Neuronal stem cell (in vitro differentiated cells): ENCODE measurements at regions not wholly inside any gene's neighbourhood (a gene's known extent, or its start where the extent isn't known, plus 50 kb on each side); places are given as distances from the start of the nearest gene placed in this dataset.

ENCODE experiments used
- DNase-seq: peaks from one replicate; pipeline ENCODE4 v3.0.0-alpha.2; 2013; ENCODE audit warnings: low spot score
- H2AFZ ChIP-seq: one replicate; pipeline ENCODE4 v1.6.1; 2013; ENCODE audit warnings: mild to moderate bottlenecking, low read length, inconsistent platforms
- H2AK5ac ChIP-seq: 2 replicates; pipeline ENCODE4 v1.6.1; 2013; ENCODE audit warnings: low read depth, mild to moderate bottlenecking, inconsistent platforms, low read length, moderate library complexity, mixed read lengths
- H2BK120ac ChIP-seq: 2 replicates; pipeline ENCODE4 v1.6.1; 2013; ENCODE audit warnings: low read depth, mild to moderate bottlenecking, inconsistent platforms, low read length, moderate library complexity, mixed read lengths
- H2BK12ac ChIP-seq: one replicate; pipeline ENCODE4 v1.6.1; 2013; ENCODE audit warnings: low read length, inconsistent platforms
- H2BK15ac ChIP-seq: 2 replicates; pipeline ENCODE4 v1.6.1; 2013; ENCODE audit warnings: mild to moderate bottlenecking, low read length, inconsistent platforms, mixed read lengths
- H2BK5ac ChIP-seq: one replicate; pipeline ENCODE4 v1.6.1; 2013; ENCODE audit warnings: inconsistent platforms, mild to moderate bottlenecking, low read length, moderate library complexity
- H3K14ac ChIP-seq: one replicate; pipeline ENCODE4 v1.6.1; 2013; ENCODE audit warnings: low read length, inconsistent platforms
- H3K18ac ChIP-seq: 2 replicates; pipeline ENCODE4 v1.6.1; 2013; ENCODE audit warnings: low read length, inconsistent platforms
- H3K23ac ChIP-seq: 2 replicates; pipeline ENCODE4 v1.6.1; 2013; ENCODE audit warnings: low read depth, mild to moderate bottlenecking, mixed read lengths, low read length, inconsistent platforms; ENCODE audit not compliant: poor library complexity
- H3K27ac ChIP-seq: replicated peaks from 3 replicates; pipeline ENCODE4 v1.5.1; 2013; ENCODE audit warnings: low read length, inconsistent platforms
- H3K27me3 ChIP-seq, 3 experiments: 2 replicates each; pipeline ENCODE4 v1.6.1; 2013; ENCODE audit warnings: low read length in 3 of 3, mild to moderate bottlenecking in 2 of 3, inconsistent platforms in 1 of 3, low read depth in 1 of 3, mixed read lengths in 1 of 3, moderate library complexity in 1 of 3; ENCODE audit not compliant: control insufficient read depth in 3 of 3, insufficient read depth in 3 of 3
- H3K36me3 ChIP-seq, 2 donors: replicated peaks in 1 of 2; 2 replicates each; pipeline ENCODE4 v1.6.1; 2013; ENCODE audit warnings: low read length in 2 of 2; ENCODE audit not compliant: control insufficient read depth in 2 of 2, insufficient read depth in 2 of 2
- H3K4ac ChIP-seq: 2 replicates; pipeline ENCODE4 v1.6.1; 2013; ENCODE audit warnings: inconsistent platforms, mild to moderate bottlenecking, low read length, moderate library complexity
- H3K4me1 ChIP-seq, 2 donors: 1 replicate in 1 of 2; 2 replicates in 1 of 2; pipeline ENCODE4 v1.6.1; 2013; ENCODE audit warnings: low read length in 2 of 2, low read depth in 1 of 2; ENCODE audit not compliant: control insufficient read depth in 2 of 2, insufficient read depth in 1 of 2
- H3K4me2 ChIP-seq: one replicate; pipeline ENCODE4 v1.6.1; 2013; ENCODE audit warnings: mild to moderate bottlenecking, low read length, inconsistent platforms; ENCODE audit not compliant: insufficient read depth, poor library complexity, severe bottlenecking
- H3K4me3 ChIP-seq, 2 donors: 2 replicates each; pipeline ENCODE4 v1.5.1; 2013; ENCODE audit warnings: low read length in 2 of 2, mild to moderate bottlenecking in 2 of 2, inconsistent platforms in 1 of 2, moderate library complexity in 1 of 2
- H3K79me1 ChIP-seq: one replicate; pipeline ENCODE4 v1.6.1; 2013; ENCODE audit warnings: low read depth, mild to moderate bottlenecking, inconsistent platforms, low read length, moderate library complexity
- H3K9ac ChIP-seq: one replicate; pipeline ENCODE4 v1.6.1; 2013; ENCODE audit warnings: mild to moderate bottlenecking, low read depth, low read length, inconsistent platforms; ENCODE audit not compliant: poor library complexity
- H3K9me3 ChIP-seq, 2 donors: replicated peaks in 1 of 2; 2 replicates each; pipeline versions ENCODE3 to v1.6.1; 2013; ENCODE audit warnings: low read length in 2 of 2, mild to moderate bottlenecking in 2 of 2, inconsistent platforms in 1 of 2, low read depth in 1 of 2, mixed read lengths in 1 of 2, moderate library complexity in 1 of 2; ENCODE audit not compliant: control insufficient read depth in 2 of 2, insufficient read depth in 1 of 2
- H4K8ac ChIP-seq: one replicate; pipeline ENCODE4 v1.6.1; 2013; ENCODE audit warnings: low read depth, mild to moderate bottlenecking, inconsistent platforms, low read length, moderate library complexity
- H4K91ac ChIP-seq: one replicate; pipeline ENCODE4 v1.6.1; 2013; ENCODE audit warnings: low read length, low read depth, mild to moderate bottlenecking, inconsistent platforms; ENCODE audit not compliant: poor library complexity
- WGBS, 2 donors: extraction: QIAGEN DNeasy Blood & Tissue Kit; methylation state at CpG; one replicate each; pipeline ENCODE4 v1.1.7; 2013; ENCODE audit warnings: missing lambda C conversion rate in 2 of 2, mixed read lengths in 1 of 2; ENCODE audit not compliant: insufficient read length in 2 of 2, insufficient replicate concordance in 1 of 2; ENCODE audit errors: extremely low coverage in 2 of 2; 5-methylcytosine and 5-hydroxymethylcytosine counted together

- no peak overlapping the region for H2AK5ac ChIP-seq
- H3K14ac ChIP-seq = no peak overlapping the region
- no peaks in the 10 kb centered on the region for H3K36me3 ChIP-seq
- H3K4me3 ChIP-seq = no peak overlapping the region
- H3K18ac ChIP-seq = no peak overlapping the region
- H2BK15ac ChIP-seq = no peak overlapping the region
- no peak for DNase-seq
- H3K79me1 ChIP-seq = no peaks in the 10 kb centered on the region
- H2BK12ac ChIP-seq = no peak overlapping the region
- H2BK120ac ChIP-seq = no peak overlapping the region
- no peaks in the 10 kb centered on the region for H3K4me1 ChIP-seq
- no peak overlapping the region for H4K8ac ChIP-seq
- whole genome bisulfite sequencing, 2 donors = no CpG with 5 or more reads among the region's 1 CpG
- no peak overlapping the region for H4K91ac ChIP-seq
- no peak overlapping the region for H3K27ac ChIP-seq
- H3K9ac ChIP-seq = no peak overlapping the region
- H2AFZ ChIP-seq = no peak overlapping the region
- H2BK5ac ChIP-seq = no peak overlapping the region
- peaks cover 1 to 7% of the 10 kb centered on the region in 2 donors for H3K9me3 ChIP-seq
- no peaks in the 10 kb centered on the region for H3K27me3 ChIP-seq
- H3K23ac ChIP-seq = no peak overlapping the region
- H3K4me2 ChIP-seq = no peak overlapping the region
- no peak overlapping the region for H3K4ac ChIP-seq
Observed at GRCh38 chr3:148457886-148458285, 239.8 kb upstream of the AGTR1 start.

GRCh38 chr3:148459931-148460513 lies 237.7 kb upstream of the AGTR1 start:
- H2AK5ac ChIP-seq = no peak overlapping the region
- no peaks in the 10 kb centered on the region for H3K4me1 ChIP-seq
- H4K8ac ChIP-seq = no peak overlapping the region
- H2AFZ ChIP-seq = no peak overlapping the region
- H3K4me2 ChIP-seq = no peak overlapping the region
- WGBS, 2 donors = no CpG with 5 or more reads among the region's 1 CpG
- no peak overlapping the region for H3K18ac ChIP-seq
- H3K27ac ChIP-seq = no peak overlapping the region
- H3K4ac ChIP-seq = no peak overlapping the region
- peaks cover 1 to 7% of the 10 kb centered on the region in 2 donors for H3K9me3 ChIP-seq
- no peaks in the 10 kb centered on the region for H3K27me3 ChIP-seq
- H3K23ac ChIP-seq = no peak overlapping the region
- no peak overlapping the region for H2BK5ac ChIP-seq
- H2BK15ac ChIP-seq = no peak overlapping the region
- no peak for DNase-seq
- no peak overlapping the region for H3K9ac ChIP-seq
- no peaks in the 10 kb centered on the region for H3K36me3 ChIP-seq
- H2BK12ac ChIP-seq = no peak overlapping the region
- H3K79me1 ChIP-seq = no peaks in the 10 kb centered on the region
- no peak overlapping the region for H4K91ac ChIP-seq
- H3K14ac ChIP-seq = no peak overlapping the region
- no peak overlapping the region for H2BK120ac ChIP-seq
- no peak overlapping the region for H3K4me3 ChIP-seq

- H3K27me3 ChIP-seq = no peaks in the 10 kb centered on the region
- WGBS, 2 donors = no CpG with 5 or more reads among the region's 3 CpGs
- H2AK5ac ChIP-seq = no peak overlapping the region
- no peak overlapping the region for H3K23ac ChIP-seq
- H3K4me1 ChIP-seq = peaks cover 1 to 4% of the 10 kb centered on the region in 2 donors
- H3K18ac ChIP-seq = no peak overlapping the region
- H4K8ac ChIP-seq = no peak overlapping the region
- H3K27ac ChIP-seq = no peak overlapping the region
- H4K91ac ChIP-seq = no peak overlapping the region
- H3K36me3 ChIP-seq = no peaks in the 10 kb centered on the region
- H3K79me1 ChIP-seq = no peaks in the 10 kb centered on the region
- H2BK120ac ChIP-seq = no peak overlapping the region
- H2BK15ac ChIP-seq = no peak overlapping the region
- H2AFZ ChIP-seq = no peak overlapping the region
- H3K4me2 ChIP-seq = no peak overlapping the region
- H2BK5ac ChIP-seq = no peak overlapping the region
- no peak overlapping the region for H3K4ac ChIP-seq
- H3K9ac ChIP-seq = no peak overlapping the region
- no peak overlapping the region for H3K4me3 ChIP-seq
- DNase-seq = no peak
- no peak overlapping the region for H3K14ac ChIP-seq
- H3K9me3 ChIP-seq = peaks cover 1 to 7% of the 10 kb centered on the region in 2 donors
- no peak overlapping the region for H2BK12ac ChIP-seq
Observed at GRCh38 chr3:148460686-148461085, 237.0 kb upstream of the AGTR1 start.

GRCh38 chr3:148464246-148464645 lies 233.5 kb upstream of the AGTR1 start:
- no peaks in the 10 kb centered on the region for H3K36me3 ChIP-seq
- no peak overlapping the region for H2BK120ac ChIP-seq
- no peak overlapping the region for H2BK15ac ChIP-seq
- no peak overlapping the region for H4K8ac ChIP-seq
- peaks cover 3 to 9% of the 10 kb centered on the region in 2 donors for H3K4me1 ChIP-seq
- no peak overlapping the region for H2BK5ac ChIP-seq
- H3K4ac ChIP-seq = no peak overlapping the region
- H3K27ac ChIP-seq = no peak overlapping the region
- H2BK12ac ChIP-seq = no peak overlapping the region
- no peak for DNase-seq
- H3K9ac ChIP-seq = no peak overlapping the region
- H4K91ac ChIP-seq = no peak overlapping the region
- H3K4me3 ChIP-seq = no peak overlapping the region
- H3K23ac ChIP-seq = no peak overlapping the region
- H2AK5ac ChIP-seq = no peak overlapping the region
- no peaks in the 10 kb centered on the region for H3K79me1 ChIP-seq
- H3K18ac ChIP-seq = no peak overlapping the region
- H3K9me3 ChIP-seq = peaks cover 0 to 1% of the 10 kb centered on the region in 2 donors
- no peak overlapping the region for H3K14ac ChIP-seq
- H2AFZ ChIP-seq = no peak overlapping the region
- no CpG with 5 or more reads among the region's 2 CpGs for WGBS, 2 donors
- no peaks in the 10 kb centered on the region for H3K27me3 ChIP-seq
- no peak overlapping the region for H3K4me2 ChIP-seq
